ENCODE measurements at regions not wholly inside any gene's neighbourhood (a gene's known extent, or its start where the extent isn't known, plus 50 kb on each side); places are given as distances from the start of the nearest gene placed in this dataset.

GRCh38 chr6:92364948-92365541, 1054.3 kb downstream of the EPHA7 start:
- DNase-seq = no peak

- no peak for DNase-seq
Observed at GRCh38 chr6:92363111-92363510, 1056.2 kb downstream of the EPHA7 start.

GRCh38 chr6:92362404-92362803, 1057.0 kb downstream of the EPHA7 start:
- DNase-seq = no peak

- no peak for DNase-seq
Observed at GRCh38 chr6:92361990-92362389, 1057.4 kb downstream of the EPHA7 start.

- DNase-seq = no peak
Observed at GRCh38 chr6:92354270-92354829, 1065.0 kb downstream of the EPHA7 start.

- no peak for DNase-seq
Observed at GRCh38 chr6:92352130-92352529, 1067.2 kb downstream of the EPHA7 start.

GRCh38 chr6:92341201-92341600, 1078.2 kb downstream of the EPHA7 start:
- DNase-seq = no peak

GRCh38 chr6:92339936-92340640, 1079.3 kb downstream of the EPHA7 start:
- no peak for DNase-seq

- DNase-seq = no peak
Observed at GRCh38 chr6:92337571-92337970, 1081.8 kb downstream of the EPHA7 start.

GRCh38 chr6:92329208-92329847, 1090.0 kb downstream of the EPHA7 start:
- DNase-seq = no peak

- no peak for DNase-seq
Observed at GRCh38 chr6:92315312-92315711, 1104.0 kb downstream of the EPHA7 start.

- no peak for DNase-seq
Observed at GRCh38 chr6:92297101-92297500, 1122.3 kb downstream of the EPHA7 start.

GRCh38 chr6:92292067-92292466, 1127.3 kb downstream of the EPHA7 start:
- DNase-seq = no peak

GRCh38 chr6:92289831-92290230, 1129.5 kb downstream of the EPHA7 start:
- DNase-seq = no peak

GRCh38 chr6:92281571-92282076, 1137.7 kb downstream of the EPHA7 start:
- DNase-seq = no peak

- DNase-seq = no peak
Observed at GRCh38 chr6:92275150-92275549, 1144.2 kb downstream of the EPHA7 start.

- no peak for DNase-seq
Observed at GRCh38 chr6:92274588-92274987, 1144.8 kb downstream of the EPHA7 start.

- DNase-seq = no peak
Observed at GRCh38 chr6:92273694-92274093, 1145.7 kb downstream of the EPHA7 start.

- DNase-seq = no peak
Observed at GRCh38 chr6:92271091-92271490, 1148.3 kb downstream of the EPHA7 start.

GRCh38 chr6:92270365-92270764, 1149.0 kb downstream of the EPHA7 start:
- no peak for DNase-seq

GRCh38 chr6:92267335-92267734, 1152.0 kb downstream of the EPHA7 start:
- no peak for DNase-seq

- DNase-seq = no peak
Observed at GRCh38 chr6:92263864-92264263, 1155.5 kb downstream of the EPHA7 start.

- no peak for DNase-seq
Observed at GRCh38 chr6:92259171-92259570, 1160.2 kb downstream of the EPHA7 start.

- DNase-seq = no peak
Observed at GRCh38 chr6:92243315-92243714, 1176.0 kb downstream of the EPHA7 start.

All from NCI-H510A treated with DMSO at 0.1 percent for 48 hours (cell line).